ENCODE measurements at regions not wholly inside any gene's neighbourhood (a gene's known extent, or its start where the extent isn't known, plus 50 kb on each side); places are given as distances from the start of the nearest gene placed in this dataset.

- H3K36me3 Mint-ChIP-seq = no peaks in the 10 kb centered on the region
- H3K27ac Mint-ChIP-seq = no peak overlapping the region
- H3K9me3 Mint-ChIP-seq = peaks cover 9% of the 10 kb centered on the region
- DNase-seq (ENCODE audit: low spot score in 2 of 2, unreplicated experiment in 2 of 2) = no peak
- H3K4me3 Mint-ChIP-seq = no peak overlapping the region
- no peak for TF ChIP-seq CTCF (IDR thresholded peaks at IDR 0.05; ENCODE audit: unreplicated experiment)
- H3K27me3 Mint-ChIP-seq (ENCODE audit: low read depth) = no peaks in the 10 kb centered on the region
- peaks cover 48% of the 10 kb centered on the region for H3K4me1 Mint-ChIP-seq
Measured at GRCh38 chr4:155610143-155610542, 56.5 kb upstream of the GUCY1A1 start.

GRCh38 chr4:155609455-155610059 lies 57.1 kb upstream of the GUCY1A1 start:
- H3K4me1 Mint-ChIP-seq = peaks cover 47% of the 10 kb centered on the region
- DNase-seq (ENCODE audit: low spot score in 2 of 2, unreplicated experiment in 2 of 2) = no peak
- no peak overlapping the region for H3K4me3 Mint-ChIP-seq
- peaks cover 9% of the 10 kb centered on the region for H3K9me3 Mint-ChIP-seq
- H3K27ac Mint-ChIP-seq = peak overlapping the region; percentile 71
- H3K27me3 Mint-ChIP-seq (ENCODE audit: low read depth) = no peaks in the 10 kb centered on the region
- no peak for TF ChIP-seq CTCF (IDR thresholded peaks at IDR 0.05; ENCODE audit: unreplicated experiment)
- no peaks in the 10 kb centered on the region for H3K36me3 Mint-ChIP-seq

- Mint-ChIP-seq H3K4me3 (no peak overlapping the region), H3K4me1 (peaks cover 51% of the 10 kb centered on the region), H3K27ac (peak overlapping the region; percentile 79), H3K27me3 (ENCODE audit: low read depth) (no peaks in the 10 kb centered on the region), H3K9me3 (peaks cover 9% of the 10 kb centered on the region), H3K36me3 (no peaks in the 10 kb centered on the region)
- TF ChIP-seq CTCF (IDR thresholded peaks at IDR 0.05; ENCODE audit: unreplicated experiment) = no peak
- no peak for DNase-seq (ENCODE audit: low spot score in 2 of 2, unreplicated experiment in 2 of 2)
Measured at GRCh38 chr4:155608225-155608885, 58.3 kb upstream of the GUCY1A1 start.

DNA sequence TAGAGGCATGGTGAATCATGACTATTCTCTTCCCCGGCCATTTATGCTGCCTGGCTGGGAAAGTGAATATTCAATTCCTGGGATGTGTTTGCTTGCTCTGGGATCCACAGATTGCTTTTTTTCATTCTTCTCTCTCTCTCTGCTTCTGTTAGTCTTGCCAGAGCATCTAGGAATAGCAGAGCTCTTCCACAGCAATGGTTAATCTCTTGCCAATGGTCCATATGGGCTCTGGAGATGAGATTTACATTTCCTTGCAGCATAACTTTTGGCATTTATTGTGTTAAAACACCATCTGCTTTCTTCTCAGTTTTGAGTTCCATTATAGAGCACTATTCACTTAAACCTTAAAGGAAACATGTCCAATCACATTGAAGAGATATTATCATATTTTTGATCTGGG lies 59.2 kb upstream of the GUCY1A1 start:
- DNase-seq (ENCODE audit: low spot score in 2 of 2, unreplicated experiment in 2 of 2) = no peak
- no peak overlapping the region for H3K4me3 Mint-ChIP-seq
- TF ChIP-seq CTCF (IDR thresholded peaks at IDR 0.05; ENCODE audit: unreplicated experiment) = no peak
- H3K4me1 Mint-ChIP-seq = peaks cover 53% of the 10 kb centered on the region
- no peaks in the 10 kb centered on the region for H3K36me3 Mint-ChIP-seq
- no peaks in the 10 kb centered on the region for H3K27me3 Mint-ChIP-seq (ENCODE audit: low read depth)
- H3K27ac Mint-ChIP-seq = no peak overlapping the region
- peaks cover 9% of the 10 kb centered on the region for H3K9me3 Mint-ChIP-seq

DNA sequence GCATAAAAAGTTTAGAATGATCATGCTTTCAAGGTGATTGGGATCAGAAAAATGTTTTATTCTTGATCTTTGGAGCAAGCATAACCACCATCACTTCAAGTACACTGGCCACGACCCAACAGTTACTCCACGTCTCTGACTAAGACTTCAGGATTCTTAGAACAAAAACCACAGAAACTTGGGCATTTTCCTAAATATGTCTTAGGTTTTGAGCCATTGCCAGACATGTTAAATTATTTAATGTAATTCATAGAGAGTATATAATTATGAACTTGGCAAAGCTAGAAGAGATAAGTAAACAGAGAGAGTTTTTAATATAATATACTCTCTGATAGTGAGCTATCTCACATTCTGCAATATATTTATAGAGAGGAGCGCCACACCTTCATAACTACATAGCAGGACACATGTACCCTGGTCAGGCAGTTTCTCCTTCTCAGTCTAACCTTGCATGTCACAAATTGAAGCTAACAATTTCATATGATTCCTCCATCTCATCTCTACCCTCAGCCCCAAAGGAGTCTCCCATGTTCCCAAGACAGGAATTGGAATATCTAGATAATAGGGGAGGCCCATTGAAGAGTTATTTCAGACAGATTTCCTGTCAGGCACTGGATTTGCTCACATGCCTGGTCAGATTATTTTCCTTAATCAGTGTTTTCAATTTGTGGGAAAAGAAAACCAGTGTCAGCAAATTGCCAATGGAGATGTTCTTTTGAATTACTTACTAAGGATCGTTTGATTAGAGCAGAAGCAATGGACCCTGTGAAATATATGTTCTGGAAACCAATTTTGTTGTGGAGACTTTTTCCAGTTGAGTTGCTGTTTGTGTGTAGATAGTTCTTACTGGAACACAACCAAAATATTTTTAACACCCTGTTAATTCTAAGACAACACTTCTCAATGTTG lies 61.7 kb upstream of the GUCY1A1 start:
- H3K27me3 Mint-ChIP-seq (ENCODE audit: low read depth) = no peaks in the 10 kb centered on the region
- peaks cover 65% of the 10 kb centered on the region for H3K4me1 Mint-ChIP-seq
- H3K36me3 Mint-ChIP-seq = no peaks in the 10 kb centered on the region
- DNase-seq (ENCODE audit: low spot score in 2 of 2, unreplicated experiment in 2 of 2) = no peak
- TF ChIP-seq CTCF (IDR thresholded peaks at IDR 0.05; ENCODE audit: unreplicated experiment) = no peak
- H3K9me3 Mint-ChIP-seq = no peaks in the 10 kb centered on the region
- no peak overlapping the region for H3K4me3 Mint-ChIP-seq
- H3K27ac Mint-ChIP-seq = peak overlapping the region; percentile 20

Data from mesothelial cell of epicardium (in vitro differentiated cells).